ENCODE measurements at regions not wholly inside any gene's neighbourhood (a gene's known extent, or its start where the extent isn't known, plus 50 kb on each side); places are given as distances from the start of the nearest gene placed in this dataset.

- Histone ChIP-seq H2AFZ (ENCODE audit: control insufficient read depth, low read length) (no peak overlapping the region), H3K27me3 (ENCODE audit: control insufficient read depth, extremely low read depth, insufficient read depth, low read length) (no peaks in the 10 kb centered on the region), H3K27ac (ENCODE audit: control insufficient read depth, insufficient read depth, low read length) (no peak overlapping the region), H3K36me3 (ENCODE audit: control insufficient read depth in 2 of 2, extremely low read depth in 1 of 2, insufficient read depth in 2 of 2, low read length in 2 of 2) (no peaks in the 10 kb centered on the region), H3K9me1 (ENCODE audit: control insufficient read depth, extremely low read depth, insufficient read depth, low read length) (no peaks in the 10 kb centered on the region), H3K79me2 (ENCODE audit: control insufficient read depth, insufficient read depth, low read length) (no peaks in the 10 kb centered on the region), H3K4me3 (ENCODE audit: control insufficient read depth in 2 of 3, extremely low read depth in 1 of 3, insufficient read depth in 2 of 3, low read depth in 1 of 3, low read length in 3 of 3) (no peak overlapping the region), H3K9ac (ENCODE audit: control insufficient read depth, extremely low read depth, insufficient read depth, low read length) (no peak overlapping the region), H3K9me3 (ENCODE audit: control insufficient read depth, low read depth, low read length) (no peaks in the 10 kb centered on the region), H4K20me1 (ENCODE audit: control insufficient read depth, extremely low read depth, insufficient read depth, low read length) (no peaks in the 10 kb centered on the region), H3K4me1 (ENCODE audit: control insufficient read depth, extremely low read depth, insufficient read depth, low read length) (no peaks in the 10 kb centered on the region), H3K4me2 (ENCODE audit: control insufficient read depth, extremely low read depth, insufficient read depth, low read depth, low read length) (no peak overlapping the region)
- FAIRE-seq (no peak), DNase-seq (ENCODE audit: low read depth, low spot score) (no peak)
- dilution Hi-C loops (cut with MboI; ENCODE audit: extremely low pct_ligation_motif_present, low sequenced_read_pairs) = no loop called here
- TF ChIP-seq CTCF (optimal IDR thresholded peaks at IDR 0.05 in 1 of 3, IDR thresholded peaks at IDR 0.05 in 1 of 3, conservative IDR thresholded peaks at IDR 0.05 in 1 of 3; ENCODE audit: extremely low read depth in 1 of 3, insufficient read depth in 2 of 3, low read length in 3 of 3) (no peak), EZH2 (IDR thresholded peaks at IDR 0.05; ENCODE audit: low read length) (no peak)
These were observed 308.5 kb downstream of the MRPL39 start for GRCh38 chr21:25298512-25299491.

GRCh38 chr21:25297117-25297516 lies 310.2 kb downstream of the MRPL39 start:
- Histone ChIP-seq H3K4me3 (ENCODE audit: control insufficient read depth in 2 of 3, extremely low read depth in 1 of 3, insufficient read depth in 2 of 3, low read depth in 1 of 3, low read length in 3 of 3) (no peak overlapping the region), H3K27me3 (ENCODE audit: control insufficient read depth, extremely low read depth, insufficient read depth, low read length) (no peaks in the 10 kb centered on the region), H3K27ac (ENCODE audit: control insufficient read depth, insufficient read depth, low read length) (no peak overlapping the region), H4K20me1 (ENCODE audit: control insufficient read depth, extremely low read depth, insufficient read depth, low read length) (no peaks in the 10 kb centered on the region), H2AFZ (ENCODE audit: control insufficient read depth, low read length) (no peak overlapping the region), H3K36me3 (ENCODE audit: control insufficient read depth in 2 of 2, extremely low read depth in 1 of 2, insufficient read depth in 2 of 2, low read length in 2 of 2) (no peaks in the 10 kb centered on the region), H3K9me3 (ENCODE audit: control insufficient read depth, low read depth, low read length) (no peaks in the 10 kb centered on the region), H3K4me2 (ENCODE audit: control insufficient read depth, extremely low read depth, insufficient read depth, low read depth, low read length) (no peak overlapping the region), H3K9me1 (ENCODE audit: control insufficient read depth, extremely low read depth, insufficient read depth, low read length) (no peaks in the 10 kb centered on the region), H3K4me1 (ENCODE audit: control insufficient read depth, extremely low read depth, insufficient read depth, low read length) (no peaks in the 10 kb centered on the region), H3K79me2 (ENCODE audit: control insufficient read depth, insufficient read depth, low read length) (no peaks in the 10 kb centered on the region), H3K9ac (ENCODE audit: control insufficient read depth, extremely low read depth, insufficient read depth, low read length) (no peak overlapping the region)
- DNase-seq (ENCODE audit: low read depth, low spot score) (no peak), FAIRE-seq (no peak)
- dilution Hi-C loops (cut with MboI; ENCODE audit: extremely low pct_ligation_motif_present, low sequenced_read_pairs) = no loop called here
- no peak for TF ChIP-seq CTCF (optimal IDR thresholded peaks at IDR 0.05 in 1 of 3, IDR thresholded peaks at IDR 0.05 in 1 of 3, conservative IDR thresholded peaks at IDR 0.05 in 1 of 3; ENCODE audit: extremely low read depth in 1 of 3, insufficient read depth in 2 of 3, low read length in 3 of 3)
- TF ChIP-seq EZH2 (IDR thresholded peaks at IDR 0.05; ENCODE audit: low read length) = no peak

Measured in keratinocyte (primary cell).